PFSK-1 (cell line): ENCODE measurements at regions not wholly inside any gene's neighbourhood (a gene's known extent, or its start where the extent isn't known, plus 50 kb on each side); places are given as distances from the start of the nearest gene placed in this dataset.

Source experiments
- POLR2AphosphoS5 ChIP-seq: IDR thresholded peaks from 2 replicates; pipeline ENCODE4 v1.6.1; 2012; ENCODE audit warnings: low read depth, mild to moderate bottlenecking, control low read depth, low read length, moderate library complexity
- SIN3A ChIP-seq: IDR thresholded peaks from 2 replicates; pipeline ENCODE4 v1.6.1; 2012; ENCODE audit warnings: mild to moderate bottlenecking, low read length, moderate library complexity, borderline replicate concordance; ENCODE audit not compliant: insufficient read depth
- TAF1 ChIP-seq: IDR thresholded peaks from 2 replicates; pipeline ENCODE4 v1.6.1; 2012; ENCODE audit warnings: low read length, control low read depth, borderline replicate concordance; ENCODE audit not compliant: insufficient read depth

GRCh38 chr1:222463059-222463730 lies 84.7 kb downstream of the HHIPL2 start:
- no peak for TF ChIP-seq SIN3A
- TF ChIP-seq TAF1, result no peak
- TF ChIP-seq POLR2AphosphoS5, result no peak
